ENCODE measurements at regions not wholly inside any gene's neighbourhood (a gene's known extent, or its start where the extent isn't known, plus 50 kb on each side); places are given as distances from the start of the nearest gene placed in this dataset.

DNA sequence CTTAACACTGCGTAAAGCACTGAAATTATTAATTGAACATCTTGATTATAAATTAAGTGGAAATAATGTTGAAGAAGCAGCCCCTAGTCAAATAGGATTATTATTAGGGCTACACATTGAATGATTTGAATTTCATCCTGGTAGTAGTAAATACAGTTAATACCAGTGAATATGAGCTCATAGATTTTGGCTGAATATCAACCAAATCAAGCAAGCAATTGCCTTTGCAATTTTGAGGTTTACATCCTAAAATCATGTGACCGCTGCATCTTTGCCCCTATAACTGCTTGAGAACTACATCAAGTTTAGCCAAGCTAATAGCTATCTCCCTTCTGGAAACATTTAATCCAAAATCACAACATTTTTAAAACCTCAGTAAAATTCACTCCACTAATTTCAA, 801.2 kb upstream of the PIK3C3 start:
- TF ChIP-seq POLR2A (IDR thresholded peaks at IDR 0.05; ENCODE audit: control extremely low read depth in 1 of 2, low read depth in 2 of 2, low read length in 2 of 2) (no peak), CREB1 (IDR thresholded peaks at IDR 0.05) (no peak), RFX5 (IDR thresholded peaks at IDR 0.05; ENCODE audit: borderline replicate concordance, low read depth, low read length) (no peak), SIN3A (conservative IDR thresholded peaks at IDR 0.05 in 1 of 2, IDR thresholded peaks at IDR 0.05 in 1 of 2; ENCODE audit: low read depth in 1 of 2, low read length in 2 of 2) (no peak), BACH1 (IDR thresholded peaks at IDR 0.05; ENCODE audit: low read length) (no peak), TAF1 (IDR thresholded peaks at IDR 0.05; ENCODE audit: low read depth, low read length) (no peak), GTF2F1 (IDR thresholded peaks at IDR 0.05; ENCODE audit: borderline replicate concordance, low read depth, low read length) (no peak), CEBPB (IDR thresholded peaks at IDR 0.05; ENCODE audit: low read depth, low read length) (no peak), HDAC2 (IDR thresholded peaks at IDR 0.05; ENCODE audit: borderline replicate concordance in 1 of 2, low read depth in 2 of 2, low read length in 2 of 2) (no peak)
- TF ChIP-seq, protein P1, sequence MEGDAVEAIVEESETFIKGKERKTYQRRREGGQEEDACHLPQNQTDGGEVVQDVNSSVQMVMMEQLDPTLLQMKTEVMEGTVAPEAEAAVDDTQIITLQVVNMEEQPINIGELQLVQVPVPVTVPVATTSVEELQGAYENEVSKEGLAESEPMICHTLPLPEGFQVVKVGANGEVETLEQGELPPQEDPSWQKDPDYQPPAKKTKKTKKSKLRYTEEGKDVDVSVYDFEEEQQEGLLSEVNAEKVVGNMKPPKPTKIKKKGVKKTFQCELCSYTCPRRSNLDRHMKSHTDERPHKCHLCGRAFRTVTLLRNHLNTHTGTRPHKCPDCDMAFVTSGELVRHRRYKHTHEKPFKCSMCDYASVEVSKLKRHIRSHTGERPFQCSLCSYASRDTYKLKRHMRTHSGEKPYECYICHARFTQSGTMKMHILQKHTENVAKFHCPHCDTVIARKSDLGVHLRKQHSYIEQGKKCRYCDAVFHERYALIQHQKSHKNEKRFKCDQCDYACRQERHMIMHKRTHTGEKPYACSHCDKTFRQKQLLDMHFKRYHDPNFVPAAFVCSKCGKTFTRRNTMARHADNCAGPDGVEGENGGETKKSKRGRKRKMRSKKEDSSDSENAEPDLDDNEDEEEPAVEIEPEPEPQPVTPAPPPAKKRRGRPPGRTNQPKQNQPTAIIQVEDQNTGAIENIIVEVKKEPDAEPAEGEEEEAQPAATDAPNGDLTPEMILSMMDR (IDR thresholded peaks at IDR 0.05; ENCODE audit: control extremely low read depth in 1 of 3, insufficient read depth in 1 of 3, low read depth in 1 of 3, low read length in 3 of 3), result no peak
- TF ChIP-seq, protein P2, sequence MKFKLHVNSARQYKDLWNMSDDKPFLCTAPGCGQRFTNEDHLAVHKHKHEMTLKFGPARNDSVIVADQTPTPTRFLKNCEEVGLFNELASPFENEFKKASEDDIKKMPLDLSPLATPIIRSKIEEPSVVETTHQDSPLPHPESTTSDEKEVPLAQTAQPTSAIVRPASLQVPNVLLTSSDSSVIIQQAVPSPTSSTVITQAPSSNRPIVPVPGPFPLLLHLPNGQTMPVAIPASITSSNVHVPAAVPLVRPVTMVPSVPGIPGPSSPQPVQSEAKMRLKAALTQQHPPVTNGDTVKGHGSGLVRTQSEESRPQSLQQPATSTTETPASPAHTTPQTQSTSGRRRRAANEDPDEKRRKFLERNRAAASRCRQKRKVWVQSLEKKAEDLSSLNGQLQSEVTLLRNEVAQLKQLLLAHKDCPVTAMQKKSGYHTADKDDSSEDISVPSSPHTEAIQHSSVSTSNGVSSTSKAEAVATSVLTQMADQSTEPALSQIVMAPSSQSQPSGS (IDR thresholded peaks at IDR 0.05; ENCODE audit: low read length), result no peak
- TF ChIP-seq, protein P3, sequence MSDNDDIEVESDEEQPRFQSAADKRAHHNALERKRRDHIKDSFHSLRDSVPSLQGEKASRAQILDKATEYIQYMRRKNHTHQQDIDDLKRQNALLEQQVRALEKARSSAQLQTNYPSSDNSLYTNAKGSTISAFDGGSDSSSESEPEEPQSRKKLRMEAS (IDR thresholded peaks at IDR 0.05), result no peak

Data from H1 (cell line).